ENCODE measurements at regions not wholly inside any gene's neighbourhood (a gene's known extent, or its start where the extent isn't known, plus 50 kb on each side); places are given as distances from the start of the nearest gene placed in this dataset.

GRCh38 chr7:21077602-21078001 lies 290.9 kb upstream of the SP8 start:
- Histone ChIP-seq H3K9me3 (ENCODE audit: control insufficient read depth in 1 of 2, insufficient read depth in 1 of 2, low read depth in 1 of 2, low read length in 2 of 2) (no peaks in the 10 kb centered on the region), H3K4me1 (ENCODE audit: control insufficient read depth in 1 of 2, insufficient read depth in 2 of 2, low read length in 2 of 2) (no peaks in the 10 kb centered on the region; a peak in 1 of 4 replicates), H3K9me2 (ENCODE audit: insufficient read depth) (no peaks in the 10 kb centered on the region), H3K79me2 (ENCODE audit: insufficient read depth, low read length) (no peaks in the 10 kb centered on the region), H3K36me3 (ENCODE audit: control insufficient read depth in 1 of 2, insufficient read depth in 2 of 2, low read length in 2 of 2) (no peaks in the 10 kb centered on the region), H3K4me3 (replicated peaks in 1 of 2; ENCODE audit: low read depth in 1 of 2, low read length in 2 of 2) (no peak overlapping the region), H3K4me2 (ENCODE audit: low read length) (no peak overlapping the region), H3K27ac (ENCODE audit: low read depth, low read length) (no peak overlapping the region), H3K9ac (ENCODE audit: low read length) (no peak overlapping the region), H2AFZ (ENCODE audit: low read depth, low read length, poor library complexity, severe bottlenecking) (no peak overlapping the region), H4K20me1 (ENCODE audit: insufficient read depth) (no peaks in the 10 kb centered on the region), H3K27me3 (ENCODE audit: insufficient read depth, low read length) (no peaks in the 10 kb centered on the region)
- intact Hi-C loops (cut with micrococcal nuclease) = no loop called here
- BruUV-seq (replicated peaks) = no TSS peak
- ChIA-PET CTCF (no interaction called here), RAD21 (ENCODE audit: low non-redundant PET in 1 of 2, low total read pairs in 2 of 2, uncharacterized antibody in 2 of 2, unreplicated experiment in 2 of 2) (no interaction called here), POLR2A (no interaction called here)
- DNase-seq (ENCODE audit: low read depth, low spot score) (no peak), ATAC-seq (no peak)
- TF ChIP-seq YY1 (IDR thresholded peaks at IDR 0.05; ENCODE audit: extremely low read depth, insufficient replicate concordance, low read depth, low read length) (no peak), POLR2A (IDR thresholded peaks at IDR 0.05; ENCODE audit: borderline replicate concordance, extremely low read depth, insufficient read depth, insufficient read length) (no peak), EZH2phosphoT487 (IDR thresholded peaks at IDR 0.05; ENCODE audit: borderline replicate concordance) (no peak), ZFX (IDR thresholded peaks at IDR 0.05) (no peak), SRF (IDR thresholded peaks at IDR 0.05; ENCODE audit: low read depth) (no peak), CTCF (IDR thresholded peaks at IDR 0.05 in 2 of 3, conservative IDR thresholded peaks at IDR 0.05 in 1 of 3; ENCODE audit: borderline replicate concordance in 1 of 3, insufficient read depth in 1 of 3, low read depth in 2 of 3, low read length in 2 of 3) (no peak), CEBPB (IDR thresholded peaks at IDR 0.05; ENCODE audit: low read depth) (no peak), EZH2 (IDR thresholded peaks at IDR 0.05) (no peak), RAD21 (IDR thresholded peaks at IDR 0.05; ENCODE audit: low read depth) (no peak), SP1 (IDR thresholded peaks at IDR 0.05; ENCODE audit: low read depth) (no peak)

- Histone ChIP-seq H3K27ac (ENCODE audit: low read depth, low read length) (no peak overlapping the region), H3K4me2 (ENCODE audit: low read length) (no peak overlapping the region), H3K27me3 (ENCODE audit: insufficient read depth, low read length) (peaks cover 3% of the 10 kb centered on the region; the same call in 1 of the 2 replicates), H3K9me3 (ENCODE audit: control insufficient read depth in 1 of 2, insufficient read depth in 1 of 2, low read depth in 1 of 2, low read length in 2 of 2) (no peaks in the 10 kb centered on the region), H3K36me3 (ENCODE audit: control insufficient read depth in 1 of 2, insufficient read depth in 2 of 2, low read length in 2 of 2) (no peaks in the 10 kb centered on the region), H3K79me2 (ENCODE audit: insufficient read depth, low read length) (no peaks in the 10 kb centered on the region), H3K4me3 (replicated peaks in 1 of 2; ENCODE audit: low read depth in 1 of 2, low read length in 2 of 2) (no peak overlapping the region), H3K9me2 (ENCODE audit: insufficient read depth) (no peaks in the 10 kb centered on the region), H3K9ac (ENCODE audit: low read length) (no peak overlapping the region), H3K4me1 (ENCODE audit: control insufficient read depth in 1 of 2, insufficient read depth in 2 of 2, low read length in 2 of 2) (peaks cover 0 to 5% of the 10 kb centered on the region in 2 experiments; a peak in 1 of 4 replicates), H2AFZ (ENCODE audit: low read depth, low read length, poor library complexity, severe bottlenecking) (no peak overlapping the region), H4K20me1 (ENCODE audit: insufficient read depth) (no peaks in the 10 kb centered on the region)
- TF ChIP-seq, protein P1, sequence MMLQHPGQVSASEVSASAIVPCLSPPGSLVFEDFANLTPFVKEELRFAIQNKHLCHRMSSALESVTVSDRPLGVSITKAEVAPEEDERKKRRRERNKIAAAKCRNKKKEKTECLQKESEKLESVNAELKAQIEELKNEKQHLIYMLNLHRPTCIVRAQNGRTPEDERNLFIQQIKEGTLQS (IDR thresholded peaks at IDR 0.05) = no peak
- TF ChIP-seq EZH2phosphoT487 (IDR thresholded peaks at IDR 0.05; ENCODE audit: borderline replicate concordance) = no peak
- no peak for TF ChIP-seq MAX (IDR thresholded peaks at IDR 0.05)
- no peak for TF ChIP-seq ELF1 (IDR thresholded peaks at IDR 0.05; ENCODE audit: borderline replicate concordance, low read depth)
- TF ChIP-seq EZH2 (IDR thresholded peaks at IDR 0.05) = no peak
- TF ChIP-seq FOSL1 (IDR thresholded peaks at IDR 0.05; ENCODE audit: low read depth) = no peak
- no peak for TF ChIP-seq SRF (IDR thresholded peaks at IDR 0.05; ENCODE audit: low read depth)
- no peak for TF ChIP-seq RAD21 (IDR thresholded peaks at IDR 0.05; ENCODE audit: low read depth)
- TF ChIP-seq POLR2AphosphoS5 (IDR thresholded peaks at IDR 0.05; ENCODE audit: low read depth, low read length) = no peak
- no TSS peak for BruUV-seq (replicated peaks)
- RAD21 ChIA-PET (ENCODE audit: low non-redundant PET in 1 of 2, low total read pairs in 2 of 2, uncharacterized antibody in 2 of 2, unreplicated experiment in 2 of 2) = no interaction called here
- POLR2A ChIA-PET = no interaction called here
- no peak for ATAC-seq
- intact Hi-C loops (cut with micrococcal nuclease) = no loop called here
- CTCF ChIA-PET = no interaction called here
- DNase-seq (ENCODE audit: low read depth, low spot score) = no peak
These were observed 297.6 kb upstream of the SP8 start for GRCh38 chr7:21084286-21084685.

All from HCT116 (cell line).